H54 (cell line): ENCODE measurements at regions not wholly inside any gene's neighbourhood (a gene's known extent, or its start where the extent isn't known, plus 50 kb on each side); places are given as distances from the start of the nearest gene placed in this dataset.

Experiments used
- DNase-seq: peaks from one replicate; pipeline ENCODE4 v3.0.0; 2011; ENCODE audit warnings: low spot score, mixed read lengths; ENCODE audit not compliant: insufficient read length
- FAIRE-seq: peaks from 3 replicates; lab custom pipeline; 2011; peaks lifted over from hg19 to GRCh38; lab: Jason Lieb, UNC
- POLR2A ChIP-seq: IDR thresholded peaks from 2 replicates; pipeline ENCODE4 v1.6.1; 2011; ENCODE audit warnings: low read depth, mild to moderate bottlenecking, low read length

GRCh38 chr10:118470470-118470869 lies 125.0 kb downstream of the PRLHR start:
- DNase-seq = no peak
- TF ChIP-seq POLR2A = no peak
- no peak for FAIRE-seq

- no peak for FAIRE-seq
- no peak for DNase-seq
- TF ChIP-seq POLR2A = no peak
Observed at GRCh38 chr10:118467200-118467599, 125.1 kb upstream of the FAM204A start.

GRCh38 chr10:118465300-118465874 lies 123.3 kb upstream of the FAM204A start:
- FAIRE-seq (no peak), DNase-seq (no peak)
- no peak for TF ChIP-seq POLR2A

GRCh38 chr10:118463740-118464139 lies 121.6 kb upstream of the FAM204A start:
- no peak for DNase-seq
- no peak for TF ChIP-seq POLR2A
- no peak for FAIRE-seq

- no peak for FAIRE-seq
- no peak for DNase-seq
- TF ChIP-seq POLR2A = no peak
Observed at GRCh38 chr10:118462401-118462800, 120.3 kb upstream of the FAM204A start.

- TF ChIP-seq POLR2A = no peak
- peak; percentile 40 for DNase-seq
- FAIRE-seq = no peak
Observed at GRCh38 chr10:118459642-118460193, 117.6 kb upstream of the FAM204A start.

GRCh38 chr10:118458957-118459641 lies 117.0 kb upstream of the FAM204A start:
- TF ChIP-seq POLR2A = no peak
- FAIRE-seq (no peak), DNase-seq (no peak)

GRCh38 chr10:118457824-118458428 lies 115.8 kb upstream of the FAM204A start:
- FAIRE-seq (no peak), DNase-seq (no peak)
- TF ChIP-seq POLR2A = no peak

- FAIRE-seq = no peak
- TF ChIP-seq POLR2A = no peak
Observed at GRCh38 chr10:118455181-118455695, 113.1 kb upstream of the FAM204A start.

GRCh38 chr10:118454211-118454610 lies 112.1 kb upstream of the FAM204A start:
- no peak for DNase-seq
- no peak for TF ChIP-seq POLR2A
- no peak for FAIRE-seq

More at GRCh38 chr10:118455181-118455695, 113.1 kb upstream of the FAM204A start:
- no peak for DNase-seq

- no peak for FAIRE-seq
- TF ChIP-seq POLR2A = no peak
- no peak for DNase-seq
Observed at GRCh38 chr10:118452098-118452497, 110.0 kb upstream of the FAM204A start.

GRCh38 chr10:118449521-118449920 lies 107.4 kb upstream of the FAM204A start:
- DNase-seq (no peak), FAIRE-seq (no peak)
- no peak for TF ChIP-seq POLR2A

- no peak for DNase-seq
- no peak for TF ChIP-seq POLR2A
- no peak for FAIRE-seq
Observed at GRCh38 chr10:118448744-118449143, 106.6 kb upstream of the FAM204A start.
